GM23338 (cell line): ENCODE measurements at regions not wholly inside any gene's neighbourhood (a gene's known extent, or its start where the extent isn't known, plus 50 kb on each side); places are given as distances from the start of the nearest gene placed in this dataset.

Experiments
- CREB1 ChIP-seq: fragments of 250-450 bp; sonication (Bioruptor Pico); IDR thresholded peaks from 2 replicates; pipeline ENCODE4 v1.5.0; 2020; ENCODE audit warnings: low read depth, mild to moderate bottlenecking, moderate library complexity
- CTCF ChIP-seq, 2 experiments: fragments of 200-600 bp in 1 of 2; sonication (generic) in 1 of 2; conservative IDR thresholded peaks; 2 replicates each; pipeline versions ENCODE4 v1.5.1 to v1.6.1; 2016 to 2017; ENCODE audit warnings: antibody characterized with exemption in 2 of 2, low read depth in 2 of 2, mild to moderate bottlenecking in 2 of 2, moderate library complexity in 1 of 2
- JUNB ChIP-seq: IDR thresholded peaks from one replicate; pipeline ENCODE4 v1.6.1; 2016; ENCODE audit warnings: antibody characterized with exemption; ENCODE audit not compliant: unreplicated experiment
- REST ChIP-seq: IDR thresholded peaks from one replicate; pipeline ENCODE4 v1.6.1; 2018; ENCODE audit warnings: antibody characterized with exemption; ENCODE audit not compliant: unreplicated experiment
- ZNF462 ChIP-seq: fragments of 250-450 bp; sonication (Bioruptor Pico); IDR thresholded peaks from 2 replicates; pipeline ENCODE4 v1.5.0; 2020; ENCODE audit warnings: mild to moderate bottlenecking, moderate library complexity

GRCh38 chr16:26969589-26970231, 97.0 kb upstream of the C16orf82 start (continued):
- TF ChIP-seq REST (no peak), CREB1 (CRISPR knock-in tag) (no peak), JUNB (no peak), CTCF (conservative IDR thresholded peaks at IDR 0.05; ENCODE audit: low read depth in 2 of 2) (no peak), ZNF462 (CRISPR knock-in tag) (no peak)
